H1 (cell line): ENCODE measurements at regions not wholly inside any gene's neighbourhood (a gene's known extent, or its start where the extent isn't known, plus 50 kb on each side); places are given as distances from the start of the nearest gene placed in this dataset.

ENCODE experiments used
- CTCF ChIA-PET: fragments of 300-600 bp; sonication (Branson Sonifier 250); formaldehyde crosslinking; loops from one replicate; lab custom pipeline; 2021; ENCODE audit not compliant: partially characterized antibody; lab: Charles Lee
- POLR2A ChIA-PET: fragments of 300-600 bp; sonication (Branson Sonifier 250); formaldehyde crosslinking; loops from one replicate; lab custom pipeline; 2021; ENCODE audit warnings: inconsistent platforms; ENCODE audit not compliant: partially characterized antibody; lab: Charles Lee
- DNase-seq, 2 experiments: peaks; one replicate each; pipeline versions ENCODE4 v3.0.0 to v3.0.0-alpha.2; 2010 to 2022; ENCODE audit warnings: low spot score in 2 of 2, low read depth in 1 of 2, mixed read lengths in 1 of 2
- FAIRE-seq: peaks from 2 replicates; lab custom pipeline; 2011; peaks lifted over from hg19 to GRCh38; lab: Jason Lieb, UNC
- H2AFZ ChIP-seq: 2 replicates; pipeline ENCODE4 v1.8.1; 2012; ENCODE audit warnings: low read length, inconsistent platforms
- H2AK5ac ChIP-seq: 2 replicates; pipeline ENCODE4 v1.6.1; 2013; ENCODE audit warnings: low read depth, low read length
- H2BK120ac ChIP-seq: replicated peaks from 2 replicates; pipeline ENCODE3; 2013; ENCODE audit warnings: low read depth, low read length, inconsistent platforms
- H2BK12ac ChIP-seq: 2 replicates; pipeline ENCODE4 v1.6.1; 2013; ENCODE audit warnings: low read depth, low read length
- H2BK15ac ChIP-seq: 2 replicates; pipeline ENCODE4 v1.6.1; 2013; ENCODE audit warnings: low read length
- H2BK20ac ChIP-seq: 2 replicates; pipeline ENCODE4 v1.6.1; 2013; ENCODE audit warnings: low read length
- H2BK5ac ChIP-seq: 2 replicates; pipeline ENCODE4 v1.6.1; 2013; ENCODE audit warnings: low read depth, low read length
- H3K14ac ChIP-seq: 2 replicates; pipeline ENCODE4 v1.6.1; 2013; ENCODE audit warnings: inconsistent platforms; ENCODE audit not compliant: insufficient read length
- H3K18ac ChIP-seq: 2 replicates; pipeline ENCODE4 v1.6.1; 2013; ENCODE audit warnings: low read length; ENCODE audit errors: extremely low read depth
- H3K23ac ChIP-seq: 2 replicates; pipeline ENCODE4 v1.6.1; 2013; ENCODE audit warnings: inconsistent platforms; ENCODE audit not compliant: insufficient read length
- H3K23me2 ChIP-seq: 2 replicates; pipeline ENCODE4 v1.6.1; 2013; ENCODE audit warnings: low read depth, low read length
- H3K27ac ChIP-seq: 2 replicates; pipeline ENCODE4 v1.6.1; 2011; ENCODE audit warnings: low read depth, low read length, inconsistent platforms
- H3K27me3 ChIP-seq, 4 experiments: replicated peaks in 1 of 4; 1 replicate in 1 of 4; 2 replicates in 3 of 4; pipeline versions ENCODE4 v1.6.1 to v1.8.1; 2011 to 2013; ENCODE audit warnings: low read length in 3 of 4, mild to moderate bottlenecking in 3 of 4, inconsistent platforms in 2 of 4, mixed read lengths in 2 of 4, moderate library complexity in 1 of 4; ENCODE audit not compliant: control insufficient read depth in 3 of 4, insufficient read depth in 3 of 4; ENCODE audit errors: extremely low read depth in 1 of 4
- H3K36me3 ChIP-seq, 4 experiments: 2 replicates each; pipeline versions ENCODE4 v1.6.1 to v1.8.1; 2011 to 2013; ENCODE audit warnings: mild to moderate bottlenecking in 4 of 4, low read length in 3 of 4, moderate library complexity in 2 of 4, control low read depth in 1 of 4, inconsistent platforms in 1 of 4; ENCODE audit not compliant: insufficient read depth in 4 of 4, control insufficient read depth in 2 of 4
- H3K4ac ChIP-seq: replicated peaks from 2 replicates; pipeline ENCODE3; 2013; ENCODE audit warnings: low read length, low read depth, mixed read lengths, inconsistent platforms; ENCODE audit not compliant: insufficient read length
- H3K4me1 ChIP-seq, 4 experiments: replicated peaks in 1 of 4; 1 replicate in 1 of 4; 2 replicates in 3 of 4; pipeline versions ENCODE4 v1.6.1 to v1.8.1; 2011 to 2013; ENCODE audit warnings: low read length in 3 of 4, inconsistent platforms in 2 of 4, mixed read lengths in 1 of 4; ENCODE audit not compliant: insufficient read depth in 4 of 4, control insufficient read depth in 3 of 4
- H3K4me2 ChIP-seq, 2 experiments: 2 replicates each; pipeline versions ENCODE4 v1.6.1 to v1.8.1; 2011 to 2013; ENCODE audit warnings: low read depth in 2 of 2, low read length in 2 of 2, control low read depth in 1 of 2, inconsistent platforms in 1 of 2, mild to moderate bottlenecking in 1 of 2; ENCODE audit not compliant: insufficient read depth in 1 of 2
- H3K4me3 ChIP-seq, 4 experiments: fragments of 200-600, 300-600 bp in 1 of 4; sonication (generic), shearing (Covaris generic), sonication (Bioruptor Twin) in 1 of 4; 2 replicates each; pipeline versions ENCODE4 v1.5.1 to v1.8.1; 2011 to 2016; ENCODE audit warnings: low read length in 4 of 4, low read depth in 3 of 4, control low read depth in 2 of 4, inconsistent platforms in 2 of 4, mild to moderate bottlenecking in 2 of 4, mixed read lengths in 1 of 4, moderate library complexity in 1 of 4; ENCODE audit not compliant: insufficient read depth in 2 of 4; ENCODE audit errors: extremely low read depth in 1 of 4
- H3K56ac ChIP-seq: replicated peaks from 2 replicates; pipeline ENCODE3; 2013; ENCODE audit warnings: low read depth, mild to moderate bottlenecking, mixed read lengths, low read length, inconsistent platforms; ENCODE audit not compliant: insufficient read length
- H3K79me1 ChIP-seq: 2 replicates; pipeline ENCODE4 v1.6.1; 2013; ENCODE audit warnings: low read depth, low read length, control low read depth
- H3K79me2 ChIP-seq, 2 experiments: 2 replicates each; pipeline versions ENCODE4 v1.6.1 to v1.8.1; 2012 to 2013; ENCODE audit warnings: low read length in 2 of 2, mild to moderate bottlenecking in 2 of 2, inconsistent platforms in 1 of 2; ENCODE audit not compliant: insufficient read depth in 2 of 2, control insufficient read depth in 1 of 2
- H3K9ac ChIP-seq, 4 experiments: replicated peaks in 1 of 4; 1 replicate in 1 of 4; 2 replicates in 3 of 4; pipeline versions ENCODE4 v1.6.1 to v1.8.1; 2011 to 2013; ENCODE audit warnings: low read depth in 3 of 4, low read length in 3 of 4, control low read depth in 2 of 4, mild to moderate bottlenecking in 2 of 4, moderate library complexity in 2 of 4, inconsistent platforms in 1 of 4; ENCODE audit errors: extremely low read depth in 1 of 4
- H3K9me3 ChIP-seq, 2 experiments: 2 replicates each; pipeline versions ENCODE4 v1.6.1 to v1.8.1; 2012 to 2013; ENCODE audit warnings: mild to moderate bottlenecking in 2 of 2, moderate library complexity in 2 of 2, control low read depth in 1 of 2, inconsistent platforms in 1 of 2, low read depth in 1 of 2, low read length in 1 of 2, mixed read lengths in 1 of 2; ENCODE audit not compliant: insufficient read depth in 2 of 2
- H4K20me1 ChIP-seq, 2 experiments: replicated peaks in 1 of 2; 2 replicates each; pipeline versions ENCODE3 to v1.8.1; 2011 to 2013; ENCODE audit warnings: inconsistent platforms in 2 of 2, low read length in 2 of 2, mild to moderate bottlenecking in 1 of 2; ENCODE audit not compliant: insufficient read depth in 2 of 2, control insufficient read depth in 1 of 2
- H4K5ac ChIP-seq: 2 replicates; pipeline ENCODE4 v1.6.1; 2013; ENCODE audit warnings: low read length, low read depth, mixed read lengths, inconsistent platforms; ENCODE audit not compliant: insufficient read length
- H4K8ac ChIP-seq: 2 replicates; pipeline ENCODE4 v1.8.0; 2013; ENCODE audit warnings: mild to moderate bottlenecking, moderate library complexity, low read length, inconsistent platforms; ENCODE audit not compliant: insufficient read depth; ENCODE audit errors: extremely low read depth
- H4K91ac ChIP-seq: replicated peaks from 2 replicates; pipeline ENCODE3; 2013; ENCODE audit warnings: low read length, mixed read lengths, inconsistent platforms; ENCODE audit not compliant: insufficient read length
- RBBP5 ChIP-seq: IDR thresholded peaks from 2 replicates; pipeline ENCODE4 v1.7.1; 2012; ENCODE audit warnings: low read depth, mild to moderate bottlenecking, inconsistent platforms, low read length, moderate library complexity, borderline replicate concordance
- USF2 ChIP-seq: IDR thresholded peaks from 2 replicates; pipeline ENCODE4 v1.6.1; 2011; ENCODE audit warnings: low read length, improper control_type of control experiment
- WGBS, 2 experiments: shearing (Covaris generic) in 1 of 2; methylation state at CpG; one replicate each; pipeline versions ENCODE4 v1.1.6 to v1.1.7; 2013 to 2015; ENCODE audit warnings: low lambda C conversion rate in 2 of 2, mixed read lengths in 2 of 2, inconsistent platforms in 1 of 2, low coverage in 1 of 2, missing lambda C conversion rate in 1 of 2; ENCODE audit not compliant: insufficient replicate concordance in 2 of 2, insufficient coverage in 1 of 2, insufficient read length in 1 of 2; ENCODE audit errors: extremely low coverage in 1 of 2, missing lambda C conversion rate in 1 of 2; 5-methylcytosine and 5-hydroxymethylcytosine counted together

GRCh38 chr21:28704746-28705145 is 287.9 kb downstream of the LTN1 start:
- H2BK12ac ChIP-seq: no peak overlapping the region
- CTCF ChIA-PET: no interaction called here

More at GRCh38 chr21:28704746-28705145, 287.9 kb downstream of the LTN1 start:
- no peak for FAIRE-seq
- Histone ChIP-seq H3K14ac (no peak overlapping the region), H3K79me1 (no peaks in the 10 kb centered on the region), H4K20me1 (no peaks in the 10 kb centered on the region), H3K4me2 (no peak overlapping the region), H4K8ac (no peak overlapping the region), H3K18ac (no peak overlapping the region), H4K91ac (no peak overlapping the region), H3K9me3 (no peaks in the 10 kb centered on the region), H2BK120ac (no peak overlapping the region), H2AFZ (no peak overlapping the region), H3K27ac (no peak overlapping the region), H3K4me1 (no peaks in the 10 kb centered on the region), H2BK5ac (no peak overlapping the region), H3K23ac (no peak overlapping the region), H4K5ac (no peak overlapping the region), H3K56ac (no peak overlapping the region), H2BK20ac (no peak overlapping the region), H2AK5ac (no peak overlapping the region), H3K27me3 (no peaks in the 10 kb centered on the region), H3K23me2 (no peaks in the 10 kb centered on the region), H3K4ac (no peak overlapping the region), H3K79me2 (no peaks in the 10 kb centered on the region), H3K9ac (no peak overlapping the region), H3K36me3 (no peaks in the 10 kb centered on the region), H3K4me3 (no peak overlapping the region), H2BK15ac (no peak overlapping the region)
- POLR2A ChIA-PET: no interaction called here
- WGBS, 2 experiments: 88% methylated on average over 5 of the region's 5 CpGs; no CpG with 5 or more reads in 1 of the 2 experiments
- no peak for DNase-seq
- TF ChIP-seq USF2: no peak
- no peak for TF ChIP-seq RBBP5
